Mesendoderm (in vitro differentiated cells): ENCODE measurements at regions not wholly inside any gene's neighbourhood (a gene's known extent, or its start where the extent isn't known, plus 50 kb on each side); places are given as distances from the start of the nearest gene placed in this dataset.

ENCODE experiments used
- DNase-seq: peaks from one replicate; pipeline ENCODE4 v3.0.0; 2013
- H2AK5ac ChIP-seq: 2 replicates; pipeline ENCODE4 v1.6.1; 2013; ENCODE audit warnings: low read length, inconsistent platforms
- H2BK120ac ChIP-seq: 2 replicates; pipeline ENCODE4 v1.6.1; 2013; ENCODE audit warnings: low read depth, mild to moderate bottlenecking, low read length, moderate library complexity, mixed read lengths
- H2BK15ac ChIP-seq: replicated peaks from 2 replicates; pipeline ENCODE4 v1.6.1; 2013; ENCODE audit warnings: low read depth, mild to moderate bottlenecking, moderate library complexity
- H2BK5ac ChIP-seq: 2 replicates; pipeline ENCODE4 v1.6.1; 2013; ENCODE audit warnings: low read length, inconsistent platforms
- H3K18ac ChIP-seq: 2 replicates; pipeline ENCODE4 v1.6.1; 2013; ENCODE audit warnings: mild to moderate bottlenecking, low read length, mixed read lengths
- H3K23ac ChIP-seq: one replicate; pipeline ENCODE4 v1.6.1; 2013; ENCODE audit warnings: low read length
- H3K27ac ChIP-seq: 2 replicates; pipeline ENCODE4 v1.5.1; 2013; ENCODE audit warnings: low read depth, mild to moderate bottlenecking, inconsistent platforms, low read length, moderate library complexity
- H3K27me3 ChIP-seq: 2 replicates; pipeline ENCODE4 v1.6.1; 2013; ENCODE audit warnings: low read length, control low read depth, mild to moderate bottlenecking, inconsistent platforms; ENCODE audit not compliant: insufficient read depth, poor library complexity
- H3K36me3 ChIP-seq: 2 replicates; pipeline ENCODE4 v1.6.1; 2013; ENCODE audit warnings: low read length, inconsistent platforms; ENCODE audit not compliant: control insufficient read depth, insufficient read depth
- H3K4ac ChIP-seq: one replicate; pipeline ENCODE4 v1.6.1; 2013; ENCODE audit warnings: low read depth, mild to moderate bottlenecking, low read length, moderate library complexity
- H3K4me1 ChIP-seq: 2 replicates; pipeline ENCODE4 v1.6.1; 2013; ENCODE audit warnings: low read depth, low read length, inconsistent platforms; ENCODE audit not compliant: control insufficient read depth
- H3K4me2 ChIP-seq: 2 replicates; pipeline ENCODE4 v1.6.1; 2013; ENCODE audit warnings: low read length
- H3K4me3 ChIP-seq: 2 replicates; pipeline ENCODE4 v1.5.1; 2013; ENCODE audit warnings: mild to moderate bottlenecking, low read length
- H3K56ac ChIP-seq: one replicate; pipeline ENCODE4 v1.6.1; 2013; ENCODE audit warnings: low read length
- H3K79me1 ChIP-seq: 2 replicates; pipeline ENCODE4 v1.6.1; 2013; ENCODE audit warnings: low read length, inconsistent platforms
- H3K79me2 ChIP-seq: 2 replicates; pipeline ENCODE4 v1.6.1; 2013; ENCODE audit warnings: mild to moderate bottlenecking, low read length; ENCODE audit not compliant: control insufficient read depth, insufficient read depth
- H3K9ac ChIP-seq: 2 replicates; pipeline ENCODE4 v1.6.1; 2013; ENCODE audit warnings: low read length, inconsistent platforms
- H4K5ac ChIP-seq: one replicate; pipeline ENCODE4 v1.6.1; 2013; ENCODE audit warnings: low read length
- H4K8ac ChIP-seq: one replicate; pipeline ENCODE4 v1.6.1; 2013; ENCODE audit warnings: low read depth, mild to moderate bottlenecking, control low read depth, low read length, moderate library complexity
- WGBS: extraction: QIAGEN DNeasy Blood & Tissue Kit; methylation state at CpG from one replicate; pipeline ENCODE4 v1.1.7; 2013; ENCODE audit warnings: low lambda C conversion rate, missing lambda C conversion rate; ENCODE audit not compliant: insufficient coverage; ENCODE audit errors: extremely low coverage; 5-methylcytosine and 5-hydroxymethylcytosine counted together

- no peaks in the 10 kb centered on the region for H3K79me1 ChIP-seq
Measured at GRCh38 chr9:84111726-84112125, 131.1 kb downstream of the RMI1 start.

DNA sequence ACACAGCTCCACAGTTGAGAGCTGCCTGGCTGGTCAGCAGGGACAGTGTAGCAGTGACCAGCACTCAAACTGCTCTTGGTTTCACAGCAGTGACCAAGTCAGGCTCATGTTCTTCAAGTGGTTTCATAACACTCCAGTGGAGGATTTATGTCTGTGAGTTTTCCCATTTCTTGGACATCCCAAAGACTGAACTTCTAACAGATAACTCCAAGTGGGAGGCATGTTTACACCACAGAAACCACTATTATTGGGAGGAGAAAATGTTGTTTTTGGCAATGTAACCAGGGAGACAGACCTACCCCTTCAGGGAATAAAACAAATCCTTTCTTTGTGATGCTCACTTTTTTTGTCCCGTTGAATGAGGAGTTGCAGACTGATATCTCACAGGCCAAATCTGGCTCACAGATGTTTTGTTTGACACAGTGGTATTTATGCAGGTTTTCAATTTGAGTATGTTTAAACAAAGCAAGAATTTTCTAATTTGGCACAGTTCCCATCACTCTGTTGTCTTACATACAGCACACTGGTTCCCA is 141.5 kb downstream of the RMI1 start:
- Histone ChIP-seq H3K79me2 (no peaks in the 10 kb centered on the region), H3K23ac (no peak overlapping the region), H2BK5ac (no peak overlapping the region), H3K4me3 (no peak overlapping the region), H2AK5ac (no peak overlapping the region), H3K79me1 (no peaks in the 10 kb centered on the region), H3K56ac (no peak overlapping the region), H3K36me3 (no peaks in the 10 kb centered on the region), H3K4me1 (no peaks in the 10 kb centered on the region), H2BK120ac (no peak overlapping the region), H3K18ac (no peak overlapping the region), H3K27me3 (no peaks in the 10 kb centered on the region), H3K4ac (no peak overlapping the region), H3K9ac (no peak overlapping the region), H3K4me2 (no peak overlapping the region), H2BK15ac (no peak overlapping the region), H4K5ac (no peak overlapping the region), H4K8ac (no peak overlapping the region), H3K27ac (no peak overlapping the region)
- no peak for DNase-seq
- no CpG with 5 or more reads among the region's 1 CpG for WGBS

More at GRCh38 chr9:84111726-84112125, 131.1 kb downstream of the RMI1 start:
- no peak for DNase-seq
- Histone ChIP-seq H3K23ac (no peak overlapping the region), H2AK5ac (no peak overlapping the region), H3K27ac (no peak overlapping the region), H3K4me1 (no peaks in the 10 kb centered on the region), H2BK5ac (no peak overlapping the region), H3K9ac (no peak overlapping the region), H2BK15ac (no peak overlapping the region), H3K18ac (no peak overlapping the region), H3K36me3 (no peaks in the 10 kb centered on the region), H4K8ac (no peak overlapping the region), H2BK120ac (no peak overlapping the region), H3K4me3 (no peak overlapping the region), H4K5ac (no peak overlapping the region), H3K4me2 (no peak overlapping the region), H3K27me3 (no peaks in the 10 kb centered on the region), H3K4ac (no peak overlapping the region), H3K79me2 (no peaks in the 10 kb centered on the region), H3K56ac (no peak overlapping the region)
- no CpG with 5 or more reads among the region's 3 CpGs for WGBS

DNA sequence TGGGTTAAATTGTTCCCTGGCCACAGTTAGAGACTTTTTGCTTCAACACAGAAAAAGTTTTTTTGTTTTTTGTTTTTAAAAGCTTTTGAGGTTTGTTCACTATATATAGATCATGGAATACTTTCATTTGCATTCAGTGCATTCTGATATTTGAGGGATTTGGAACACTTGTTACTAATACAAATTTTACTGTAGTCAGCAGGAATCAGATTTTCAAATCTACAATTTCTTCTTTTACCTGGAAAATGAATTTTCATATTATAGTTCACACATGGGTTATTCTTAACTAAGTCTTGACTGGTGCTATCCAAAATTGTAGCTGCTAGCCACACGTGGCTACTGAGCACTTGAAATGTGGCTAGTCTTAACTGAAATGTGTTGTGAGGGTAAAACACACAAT is 142.0 kb downstream of the RMI1 start:
- H3K36me3 ChIP-seq = no peaks in the 10 kb centered on the region
- H3K4me3 ChIP-seq = no peak overlapping the region
- H4K8ac ChIP-seq = no peak overlapping the region
- H2AK5ac ChIP-seq = no peak overlapping the region
- no peak overlapping the region for H3K4ac ChIP-seq
- no peak overlapping the region for H3K23ac ChIP-seq
- H3K4me1 ChIP-seq = no peaks in the 10 kb centered on the region
- H3K79me1 ChIP-seq = no peaks in the 10 kb centered on the region
- H3K56ac ChIP-seq = no peak overlapping the region
- H3K79me2 ChIP-seq = no peaks in the 10 kb centered on the region
- no CpG with 5 or more reads among the region's 1 CpG for WGBS
- no peak overlapping the region for H2BK120ac ChIP-seq
- H3K9ac ChIP-seq = no peak overlapping the region
- no peak overlapping the region for H2BK15ac ChIP-seq
- no peak for DNase-seq
- no peak overlapping the region for H4K5ac ChIP-seq
- no peaks in the 10 kb centered on the region for H3K27me3 ChIP-seq
- H3K27ac ChIP-seq = no peak overlapping the region
- H3K18ac ChIP-seq = no peak overlapping the region
- H2BK5ac ChIP-seq = no peak overlapping the region
- H3K4me2 ChIP-seq = no peak overlapping the region

DNA sequence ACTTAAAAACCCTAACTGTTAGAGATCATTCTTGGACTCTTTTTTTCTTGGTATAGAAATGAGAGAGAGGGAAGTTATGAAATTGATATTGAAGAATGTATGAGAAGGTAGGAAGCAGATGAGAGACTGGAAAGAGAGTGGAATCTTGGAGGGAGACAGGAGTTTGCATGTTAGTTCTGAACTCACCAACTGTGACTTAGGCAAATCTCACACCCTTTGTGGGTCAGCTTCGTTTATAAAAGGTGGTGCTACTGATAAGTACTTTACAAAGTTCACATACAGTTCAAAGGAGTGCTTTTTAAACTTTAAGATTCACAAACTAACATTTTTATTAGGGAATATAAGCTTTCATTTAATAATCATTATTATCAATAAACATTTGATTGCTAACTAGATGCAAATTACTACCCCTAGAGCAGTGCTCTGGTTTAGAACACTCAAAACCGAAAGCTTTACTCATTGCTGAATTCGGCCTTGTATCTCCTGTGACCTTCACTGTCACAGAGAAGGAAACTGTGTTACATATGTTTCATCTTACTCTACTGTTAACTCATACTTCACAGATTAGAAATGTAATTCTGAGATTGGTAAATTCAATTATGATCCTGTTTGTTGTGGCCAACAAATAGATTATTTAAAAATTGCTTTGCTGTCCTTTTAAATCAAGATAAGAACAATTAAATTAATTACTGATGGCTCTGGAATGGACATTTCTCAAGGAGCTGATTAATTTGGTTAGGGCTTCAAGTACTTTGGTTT is 143.2 kb downstream of the RMI1 start:
- DNase-seq = no peak
- Histone ChIP-seq H2AK5ac (no peak overlapping the region), H2BK120ac (no peak overlapping the region), H2BK5ac (no peak overlapping the region), H3K4me3 (no peak overlapping the region), H3K36me3 (no peaks in the 10 kb centered on the region), H3K18ac (no peak overlapping the region), H4K5ac (no peak overlapping the region), H3K4me1 (no peaks in the 10 kb centered on the region), H3K27me3 (no peaks in the 10 kb centered on the region), H4K8ac (no peak overlapping the region), H3K79me2 (no peaks in the 10 kb centered on the region), H3K79me1 (no peaks in the 10 kb centered on the region), H3K56ac (no peak overlapping the region), H3K23ac (no peak overlapping the region), H3K27ac (no peak overlapping the region), H2BK15ac (no peak overlapping the region), H3K9ac (no peak overlapping the region), H3K4me2 (no peak overlapping the region), H3K4ac (no peak overlapping the region)
- WGBS = no CpG with 5 or more reads among the region's 3 CpGs

GRCh38 chr9:84125046-84125445 is 144.4 kb downstream of the RMI1 start:
- H3K9ac ChIP-seq = no peak overlapping the region
- no peak overlapping the region for H3K4ac ChIP-seq
- H2BK5ac ChIP-seq = no peak overlapping the region
- no peak overlapping the region for H2BK15ac ChIP-seq
- H4K5ac ChIP-seq = no peak overlapping the region
- H2AK5ac ChIP-seq = no peak overlapping the region
- H2BK120ac ChIP-seq = no peak overlapping the region
- H3K4me3 ChIP-seq = no peak overlapping the region
- no peak overlapping the region for H3K56ac ChIP-seq
- no peaks in the 10 kb centered on the region for H3K79me2 ChIP-seq
- no peak overlapping the region for H4K8ac ChIP-seq
- H3K4me1 ChIP-seq = no peaks in the 10 kb centered on the region
- H3K23ac ChIP-seq = no peak overlapping the region
- no peak overlapping the region for H3K18ac ChIP-seq
- WGBS = no CpG with 5 or more reads among the region's 2 CpGs
- no peaks in the 10 kb centered on the region for H3K27me3 ChIP-seq
- no peak overlapping the region for H3K27ac ChIP-seq
- no peak overlapping the region for H3K4me2 ChIP-seq
- DNase-seq = peak; percentile 30
- no peaks in the 10 kb centered on the region for H3K36me3 ChIP-seq
- H3K79me1 ChIP-seq = no peaks in the 10 kb centered on the region

DNA sequence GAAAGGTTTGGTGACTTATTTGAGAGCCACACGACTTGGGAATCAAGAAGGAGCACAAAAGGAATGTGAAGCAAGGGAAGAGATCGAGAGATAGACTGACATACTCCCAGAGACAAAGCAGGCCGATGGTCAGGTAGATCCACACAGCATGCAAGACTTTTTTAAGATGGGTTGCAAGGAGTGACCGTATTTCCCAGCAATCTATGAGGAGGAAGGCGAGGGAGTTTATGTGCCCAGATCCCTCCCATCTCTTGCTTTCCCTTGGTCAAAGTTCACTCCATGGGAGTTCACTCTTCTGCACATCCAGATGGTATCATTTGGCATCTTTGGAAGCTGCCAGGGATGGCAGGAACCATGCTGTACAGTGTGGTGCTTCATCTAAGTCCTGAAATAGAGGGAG is 148.9 kb downstream of the RMI1 start:
- Histone ChIP-seq H2AK5ac (no peak overlapping the region), H3K56ac (no peak overlapping the region), H2BK5ac (no peak overlapping the region), H3K4me3 (no peak overlapping the region), H3K4me2 (no peak overlapping the region), H3K27me3 (no peaks in the 10 kb centered on the region), H3K27ac (no peak overlapping the region), H3K79me2 (no peaks in the 10 kb centered on the region), H3K4ac (no peak overlapping the region), H4K8ac (no peak overlapping the region), H3K4me1 (no peaks in the 10 kb centered on the region), H2BK15ac (no peak overlapping the region), H3K23ac (no peak overlapping the region), H2BK120ac (no peak overlapping the region), H3K18ac (no peak overlapping the region), H4K5ac (no peak overlapping the region), H3K79me1 (no peaks in the 10 kb centered on the region), H3K9ac (no peak overlapping the region), H3K36me3 (no peaks in the 10 kb centered on the region)
- no CpG with 5 or more reads among the region's 5 CpGs for WGBS
- no peak for DNase-seq
